Thyroid gland (tissue), 4 donors: ENCODE measurements at regions not wholly inside any gene's neighbourhood (a gene's known extent, or its start where the extent isn't known, plus 50 kb on each side); places are given as distances from the start of the nearest gene placed in this dataset.

Experiments used
- DNase-seq, 2 donors: peaks; one replicate each; pipeline ENCODE4 v3.0.0-alpha.2; 2019
- H3K27ac ChIP-seq, 3 donors: fragments of 200-600 bp; sonication (generic); 1 replicate in 2 of 3; 2 replicates in 1 of 3; pipeline ENCODE4 v1.5.1; 2016 to 2019; ENCODE audit warnings: mild to moderate bottlenecking in 1 of 3, moderate library complexity in 1 of 3
- H3K27me3 ChIP-seq: fragments of 200-600 bp; sonication (generic); one replicate; pipeline ENCODE4 v1.5.1; 2019
- H3K36me3 ChIP-seq, 2 donors: fragments of 200-600 bp; sonication (generic); one replicate each; pipeline ENCODE4 v1.5.1; 2016 to 2019
- H3K4me1 ChIP-seq, 2 donors: fragments of 200-600 bp; sonication (generic); one replicate each; pipeline ENCODE4 v1.5.1; 2017 to 2019
- H3K4me3 ChIP-seq, 3 donors: fragments of 200-600 bp; sonication (generic); replicated peaks in 1 of 3; 1 replicate in 2 of 3; 2 replicates in 1 of 3; pipeline ENCODE4 v1.5.1; 2016; ENCODE audit warnings: mild to moderate bottlenecking in 1 of 3
- H3K9me3 ChIP-seq: fragments of 200-600 bp; sonication (generic); one replicate; pipeline ENCODE4 v1.5.1; 2017
- CTCF ChIP-seq, 6 experiments: fragments of 200-600 bp in 3 of 6; fragments of 450-650 bp in 3 of 6; sonication (generic) in 3 of 6; IDR thresholded peaks; one replicate each; pipeline ENCODE4 v1.5.1; 2016 to 2019; ENCODE audit warnings: antibody characterized with exemption in 6 of 6, mild to moderate bottlenecking in 2 of 6, inconsistent platforms in 1 of 6, moderate library complexity in 1 of 6
- POLR2A ChIP-seq, 2 donors: fragments of 450-650 bp; IDR thresholded peaks; one replicate each; pipeline ENCODE4 v1.6.1; 2017; ENCODE audit warnings: antibody characterized with exemption in 2 of 2, mild to moderate bottlenecking in 2 of 2, moderate library complexity in 1 of 2
- WGBS, 2 donors: methylation state at CpG; one replicate each; pipeline ENCODE4 v1.1.5; 2017; 5-methylcytosine and 5-hydroxymethylcytosine counted together
- intact Hi-C: fragments of 100-400 bp; cut with DNase I; formaldehyde crosslinking; loops from one replicate; pipeline ENCODE4 v1.15.1; 2023

GRCh38 chr11:10396771-10397170, 58.3 kb upstream of the AMPD3 start:
- DNase-seq, result no peak
- no peak overlapping the region for H3K27ac ChIP-seq
- H3K9me3 ChIP-seq, result no peaks in the 10 kb centered on the region
- H3K27me3 ChIP-seq, result no peaks in the 10 kb centered on the region
- no peak overlapping the region for H3K4me3 ChIP-seq
- WGBS, 2 donors, result 91% methylated on average over 4 of the region's 4 CpGs
- intact Hi-C loops, result no loop called here
- TF ChIP-seq CTCF (IDR thresholded peaks at IDR 0.05), result no peak
- TF ChIP-seq POLR2A (IDR thresholded peaks at IDR 0.05), result no peak
- no peaks in the 10 kb centered on the region for H3K36me3 ChIP-seq
- H3K4me1 ChIP-seq, result no peaks in the 10 kb centered on the region

- intact Hi-C loops, result no loop called here
- Histone ChIP-seq H3K4me1 (no peaks in the 10 kb centered on the region), H3K4me3 (no peak overlapping the region), H3K36me3 (no peaks in the 10 kb centered on the region), H3K9me3 (no peaks in the 10 kb centered on the region), H3K27me3 (no peaks in the 10 kb centered on the region), H3K27ac (no peak overlapping the region)
- 83 to 88% methylated on average over 7 of the region's 7 CpGs for WGBS, 2 donors
- no peak for DNase-seq
- TF ChIP-seq CTCF (IDR thresholded peaks at IDR 0.05) (no peak), POLR2A (IDR thresholded peaks at IDR 0.05) (no peak)
Measured at GRCh38 chr11:10397226-10397987, 57.7 kb upstream of the AMPD3 start.

- Histone ChIP-seq H3K36me3 (no peaks in the 10 kb centered on the region), H3K27ac (no peak overlapping the region), H3K4me3 (no peak overlapping the region), H3K27me3 (no peaks in the 10 kb centered on the region), H3K4me1 (no peaks in the 10 kb centered on the region), H3K9me3 (no peaks in the 10 kb centered on the region)
- 31 to 41% methylated on average over 4 of the region's 4 CpGs for WGBS, 2 donors
- DNase-seq, result no peak
- intact Hi-C loops, result no loop called here
- TF ChIP-seq CTCF (IDR thresholded peaks at IDR 0.05) (no peak), POLR2A (IDR thresholded peaks at IDR 0.05) (no peak)
Measured at GRCh38 chr11:10398525-10398924, 56.5 kb upstream of the AMPD3 start.

GRCh38 chr11:10400856-10401255, 54.2 kb upstream of the AMPD3 start:
- Histone ChIP-seq H3K4me3 (no peak overlapping the region), H3K4me1 (no peaks in the 10 kb centered on the region), H3K27ac (no peak overlapping the region), H3K9me3 (no peaks in the 10 kb centered on the region), H3K36me3 (no peaks in the 10 kb centered on the region), H3K27me3 (no peaks in the 10 kb centered on the region)
- TF ChIP-seq POLR2A (IDR thresholded peaks at IDR 0.05) (no peak), CTCF (IDR thresholded peaks at IDR 0.05) (no peak)
- WGBS, 2 donors, result 80 to 94% methylated on average over 1 of the region's 1 CpG
- DNase-seq, result no peak
- intact Hi-C loops, result loop anchor here (10.0 kb wide), 1 partner anchor 254 kb away; no protein-coding TSS in a partner anchor

- no peak overlapping the region for H3K4me3 ChIP-seq
- TF ChIP-seq CTCF (IDR thresholded peaks at IDR 0.05) (no peak), POLR2A (IDR thresholded peaks at IDR 0.05) (no peak)
- H3K27ac ChIP-seq, result no peak overlapping the region
- no peaks in the 10 kb centered on the region for H3K9me3 ChIP-seq
- intact Hi-C loops, result loop anchor here (10.0 kb wide), 1 partner anchor 254 kb away; no protein-coding TSS in a partner anchor
- no peaks in the 10 kb centered on the region for H3K27me3 ChIP-seq
- no peaks in the 10 kb centered on the region for H3K36me3 ChIP-seq
- 86 to 95% methylated on average over 3 of the region's 3 CpGs for WGBS, 2 donors
- H3K4me1 ChIP-seq, result no peaks in the 10 kb centered on the region
- no peak for DNase-seq
Measured at GRCh38 chr11:10401256-10401655, 53.8 kb upstream of the AMPD3 start.
